GM12891 (cell line): ENCODE measurements at regions not wholly inside any gene's neighbourhood (a gene's known extent, or its start where the extent isn't known, plus 50 kb on each side); places are given as distances from the start of the nearest gene placed in this dataset.

Experiments
- POLR2A ChIP-seq: IDR thresholded peaks from 2 replicates; pipeline ENCODE4 v1.6.1; 2011; ENCODE audit warnings: low read depth, low read length, control low read depth
- TAF1 ChIP-seq: IDR thresholded peaks from 2 replicates; pipeline ENCODE4 v1.6.1; 2011; ENCODE audit warnings: low read depth, low read length, control low read depth

DNA sequence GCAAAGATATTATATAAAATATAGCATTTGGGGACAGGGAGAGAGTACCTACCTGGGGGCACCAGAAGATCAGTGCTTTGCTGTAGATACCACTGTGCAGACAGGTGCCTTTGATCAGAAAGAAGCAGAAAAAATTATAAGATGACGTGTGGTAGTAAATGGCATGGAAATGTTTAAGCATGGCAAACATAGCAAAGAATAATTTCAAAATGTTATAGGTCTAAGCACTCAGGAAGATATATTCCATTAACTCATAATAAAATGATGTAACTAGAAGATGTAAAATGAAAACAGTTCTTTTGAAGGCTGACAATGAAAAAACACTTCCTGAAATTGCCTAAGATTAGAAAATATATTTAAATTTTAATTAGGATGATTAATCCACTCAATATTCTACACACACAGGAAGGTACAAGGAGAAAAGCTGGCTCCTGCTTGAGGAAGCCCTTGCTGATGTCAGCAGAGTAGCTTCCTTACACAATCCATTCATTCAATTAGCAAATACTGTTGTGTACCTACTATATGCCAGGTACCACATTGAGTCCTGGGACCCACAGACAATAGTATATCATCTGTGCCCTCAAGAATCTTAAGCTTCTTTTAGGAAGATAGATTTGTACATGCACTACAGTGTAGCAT lies 290.2 kb upstream of the CNR1 start:
- no peak for TF ChIP-seq POLR2A
- no peak for TF ChIP-seq TAF1
